HG02798 (cell line): ENCODE measurements at regions not wholly inside any gene's neighbourhood (a gene's known extent, or its start where the extent isn't known, plus 50 kb on each side); places are given as distances from the start of the nearest gene placed in this dataset.
"Not testable (repeated sequence)": the region's sequence is repeated elsewhere in the genome, so short reads cannot be mapped to it uniquely, and the experiment has no call there.

Experiments
- ATAC-seq: cut with Tn5 transposase; IDR thresholded peaks from one replicate; pipeline ENCODE4 v1.9.1; 2021; ENCODE audit warnings: mild to moderate bottlenecking; ENCODE audit not compliant: unreplicated experiment, poor library complexity

DNA sequence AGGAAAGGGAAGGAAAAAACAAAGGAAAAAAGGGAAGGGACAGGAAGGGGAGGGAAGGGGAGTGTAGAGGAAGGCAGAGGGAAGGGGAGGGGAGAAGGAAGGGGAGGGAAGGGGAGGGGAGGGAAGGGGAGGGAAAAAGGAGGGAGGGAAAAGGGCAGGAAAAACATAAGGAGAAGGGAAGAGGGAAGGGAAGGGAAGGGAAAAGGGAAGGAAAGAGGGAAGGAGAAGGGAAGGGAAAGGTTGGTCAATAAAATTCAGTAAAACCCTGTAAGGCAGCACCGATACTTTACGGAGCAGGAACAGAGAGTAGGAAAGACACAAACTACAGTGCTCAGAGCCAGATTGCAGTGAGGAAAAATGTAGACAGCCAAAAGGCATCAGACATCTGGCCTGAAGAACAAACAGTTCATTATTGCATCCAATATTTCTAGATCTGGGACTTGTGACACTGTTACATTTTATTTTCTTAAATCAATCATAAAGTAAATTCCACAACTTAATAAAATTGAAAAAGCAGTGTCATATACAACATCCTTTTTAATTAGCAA, 322.0 kb downstream of the CRPPA start:
- ATAC-seq: no peak

DNA sequence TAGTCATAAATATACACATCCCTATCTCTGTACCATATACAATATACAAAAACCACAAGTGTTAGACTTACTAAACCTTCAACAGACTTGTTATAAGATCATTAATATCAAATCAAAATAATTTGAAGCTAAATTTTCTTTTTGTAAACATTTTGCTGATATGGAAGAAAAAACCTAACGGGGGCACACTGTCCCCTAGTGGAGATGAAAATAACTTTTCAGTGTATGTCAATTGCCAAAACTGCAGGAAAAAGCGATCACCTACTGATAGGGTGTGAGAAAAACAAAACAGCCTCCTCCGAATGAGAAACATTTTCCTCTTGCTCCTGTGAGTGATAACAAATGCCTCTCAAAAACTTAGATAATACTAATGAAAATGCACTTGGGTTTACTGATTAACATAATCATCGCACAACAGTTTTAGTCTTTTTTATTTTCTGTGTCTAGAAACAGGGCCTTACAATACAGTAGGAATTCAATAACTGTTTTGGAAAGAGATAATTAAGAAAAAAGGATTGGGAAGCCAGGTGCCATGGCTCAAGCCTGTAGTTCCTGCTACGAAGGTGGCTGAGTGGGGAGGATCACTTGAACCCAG, 322.7 kb downstream of the CRPPA start:
- no peak for ATAC-seq

DNA sequence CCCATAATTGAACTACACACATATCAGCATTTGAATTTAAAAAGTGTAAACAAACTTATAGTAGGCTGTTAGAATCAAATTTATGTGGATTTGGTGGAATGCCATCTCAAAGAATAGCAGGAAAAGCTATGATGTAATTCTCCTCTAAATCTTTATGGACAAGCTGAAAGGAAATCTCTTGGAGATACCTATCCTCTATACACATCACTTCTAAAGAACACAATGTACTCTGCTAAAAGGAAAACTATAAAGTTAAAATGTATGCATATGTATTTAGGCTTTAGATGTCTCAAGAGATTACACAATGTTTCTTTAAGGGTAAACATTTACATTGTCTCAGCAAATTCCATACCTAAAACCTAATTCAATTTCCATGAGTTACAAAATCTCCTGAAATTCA, 323.3 kb downstream of the CRPPA start:
- no peak for ATAC-seq

- ATAC-seq: no peak
Measured at GRCh38 chr7:16095171-16095950, 326.0 kb downstream of the CRPPA start.

GRCh38 chr7:16094651-16095050, 326.7 kb downstream of the CRPPA start:
- no peak for ATAC-seq

DNA sequence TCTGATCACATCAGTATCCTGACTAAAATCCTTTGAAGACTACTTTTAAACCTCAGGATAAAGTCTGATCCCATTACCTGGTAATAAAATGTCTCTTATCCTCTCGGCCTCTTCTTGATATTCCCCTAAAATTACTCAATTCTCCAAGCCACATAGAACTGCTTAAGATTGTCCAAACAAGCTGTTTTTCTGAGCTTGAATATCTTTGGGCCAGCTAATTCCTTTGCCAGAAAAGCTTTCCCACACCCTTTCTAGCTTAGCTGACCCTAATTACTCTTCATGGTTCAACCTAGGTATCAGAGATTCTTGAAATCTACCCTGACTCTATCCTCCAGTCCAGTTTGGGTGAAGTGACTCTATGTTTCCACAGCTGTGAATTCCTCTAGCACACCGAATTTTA, 328.6 kb downstream of the CRPPA start:
- ATAC-seq: no peak

DNA sequence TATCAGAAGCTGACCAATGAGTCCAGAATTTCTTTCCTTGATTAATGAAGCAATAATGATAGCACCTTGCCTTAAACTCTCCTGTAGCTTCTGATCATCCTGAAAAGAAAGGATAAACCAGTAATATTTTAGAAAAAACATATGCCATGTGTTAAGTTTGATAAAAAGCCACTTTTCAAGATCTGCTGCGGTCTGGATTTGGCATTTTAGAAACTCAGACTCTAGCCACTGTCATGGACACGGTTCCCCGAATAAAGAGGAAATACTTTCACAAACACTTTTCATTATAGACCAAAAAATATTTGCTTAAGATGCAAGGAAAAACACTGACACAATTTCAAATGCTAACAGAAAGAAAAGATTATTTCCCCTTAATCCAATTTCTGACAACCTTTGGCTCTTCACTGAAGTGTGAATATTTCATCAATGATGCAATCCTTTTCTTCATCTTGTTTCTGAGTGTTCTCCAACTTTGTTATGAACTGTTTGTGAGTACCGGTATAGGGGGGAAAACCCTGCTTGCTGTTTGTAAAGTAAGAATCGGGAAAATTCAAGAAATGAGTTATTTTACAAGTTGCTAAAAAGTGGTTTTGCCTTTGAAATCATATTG, 329.5 kb downstream of the CRPPA start:
- no peak for ATAC-seq

GRCh38 chr7:16089801-16090200, 331.5 kb downstream of the CRPPA start:
- ATAC-seq: no peak

DNA sequence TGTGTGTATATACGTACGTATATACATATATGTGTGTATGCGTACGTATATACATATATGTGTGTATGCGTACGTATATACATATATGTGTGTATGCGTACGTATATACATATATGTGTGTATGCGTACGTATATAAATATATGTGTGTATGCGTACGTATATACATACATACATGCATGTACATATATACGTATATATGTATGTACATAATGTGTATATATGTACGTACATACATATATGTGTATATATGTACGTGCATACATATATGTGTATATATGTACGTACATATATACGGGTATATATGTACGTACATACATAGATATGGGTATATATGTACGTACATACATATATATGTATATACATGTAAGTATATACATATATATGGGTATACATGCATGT, 332.1 kb downstream of the CRPPA start:
- no peak for ATAC-seq

DNA sequence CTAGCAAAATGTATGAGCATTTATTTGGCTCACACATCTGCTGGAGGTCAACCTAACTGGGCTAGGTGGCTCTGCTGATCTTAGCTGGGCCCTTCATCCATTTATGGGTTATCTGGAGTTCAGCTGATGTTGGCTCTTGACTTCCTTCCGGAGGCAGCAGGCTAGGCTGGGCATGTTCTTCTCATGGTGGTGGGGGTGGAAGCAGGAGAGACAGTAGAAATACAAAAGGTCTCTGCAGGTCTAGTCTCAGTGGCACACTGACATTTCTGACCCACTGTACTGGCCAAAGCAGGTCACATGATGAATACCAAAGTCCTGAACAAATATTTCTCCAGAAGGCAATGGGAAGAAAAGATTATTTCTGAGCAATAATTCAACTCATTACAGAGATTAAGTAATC, 334.6 kb downstream of the CRPPA start:
- ATAC-seq: no peak

- not testable (repeated sequence) for ATAC-seq
Measured at GRCh38 chr7:16085780-16086179, 335.6 kb downstream of the CRPPA start.

GRCh38 chr7:16084875-16085274, 336.5 kb downstream of the CRPPA start:
- ATAC-seq: no peak

- ATAC-seq: no peak
Measured at GRCh38 chr7:16084370-16084769, 337.0 kb downstream of the CRPPA start.

- ATAC-seq: no peak
Measured at GRCh38 chr7:16083931-16084330, 337.4 kb downstream of the CRPPA start.

DNA sequence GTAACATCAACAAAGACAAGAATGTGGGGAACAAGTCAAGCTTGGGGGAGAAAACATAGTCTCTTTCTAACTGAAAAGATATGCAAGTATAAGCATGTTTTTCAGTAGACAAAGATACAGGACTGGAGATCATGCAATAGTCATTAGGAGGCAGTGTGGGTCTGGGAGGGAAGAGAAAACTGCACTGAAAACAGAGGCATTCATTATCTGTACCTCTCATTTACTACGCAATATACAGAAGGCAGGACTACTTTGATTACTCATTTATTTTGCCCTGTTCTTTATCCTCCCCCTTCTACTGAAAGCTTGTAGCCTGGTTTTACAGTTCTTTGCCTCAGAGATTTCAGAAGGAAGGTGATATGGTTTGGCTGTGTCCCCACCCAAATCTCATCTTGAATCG, 341.2 kb downstream of the CRPPA start:
- ATAC-seq: no peak

- no peak for ATAC-seq
Measured at GRCh38 chr7:16079723-16080122, 341.6 kb downstream of the CRPPA start.

GRCh38 chr7:16078076-16078952, 343.0 kb downstream of the CRPPA start:
- peak; percentile 75 for ATAC-seq

- peak; percentile 87 for ATAC-seq
Measured at GRCh38 chr7:16071246-16071857, 350.0 kb downstream of the CRPPA start.

- ATAC-seq: no peak
Measured at GRCh38 chr7:16070806-16071205, 350.5 kb downstream of the CRPPA start.

DNA sequence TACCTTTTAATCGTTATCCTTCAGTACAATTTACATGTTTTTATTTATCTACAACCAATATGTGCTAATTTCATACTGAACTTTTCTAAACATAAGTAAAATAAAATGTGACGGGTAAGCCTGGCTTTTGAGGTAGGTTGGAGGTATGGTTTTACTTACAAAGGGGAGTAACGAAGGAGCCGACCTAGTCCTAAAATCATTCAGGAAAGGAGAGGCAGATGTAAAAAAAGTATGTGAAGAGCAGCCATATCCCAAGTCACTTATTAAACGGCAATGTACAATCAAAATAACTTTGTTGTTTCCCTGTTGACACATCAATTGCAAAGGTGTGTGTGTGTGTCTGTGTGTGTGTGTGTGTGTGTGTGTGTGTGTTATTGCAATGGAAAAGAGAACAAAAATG, 351.3 kb downstream of the CRPPA start:
- ATAC-seq: no peak
